ENCODE measurements at regions not wholly inside any gene's neighbourhood (a gene's known extent, or its start where the extent isn't known, plus 50 kb on each side); places are given as distances from the start of the nearest gene placed in this dataset.

- TF ChIP-seq, protein P1, sequence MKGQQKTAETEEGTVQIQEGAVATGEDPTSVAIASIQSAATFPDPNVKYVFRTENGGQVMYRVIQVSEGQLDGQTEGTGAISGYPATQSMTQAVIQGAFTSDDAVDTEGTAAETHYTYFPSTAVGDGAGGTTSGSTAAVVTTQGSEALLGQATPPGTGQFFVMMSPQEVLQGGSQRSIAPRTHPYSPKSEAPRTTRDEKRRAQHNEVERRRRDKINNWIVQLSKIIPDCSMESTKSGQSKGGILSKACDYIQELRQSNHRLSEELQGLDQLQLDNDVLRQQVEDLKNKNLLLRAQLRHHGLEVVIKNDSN (IDR thresholded peaks at IDR 0.05), result no peak
- TF ChIP-seq CEBPB (IDR thresholded peaks at IDR 0.05) (no peak), MAX (IDR thresholded peaks at IDR 0.05) (no peak), EGR1 (IDR thresholded peaks at IDR 0.05) (no peak), RAD21 (IDR thresholded peaks at IDR 0.05; ENCODE audit: low read depth) (no peak), ZBTB7A (IDR thresholded peaks at IDR 0.05; ENCODE audit: low read depth) (no peak), TCF12 (IDR thresholded peaks at IDR 0.05; ENCODE audit: low read depth) (no peak), TEAD4 (IDR thresholded peaks at IDR 0.05) (no peak), EP300 (IDR thresholded peaks at IDR 0.05; ENCODE audit: borderline replicate concordance) (no peak), CREB1 (IDR thresholded peaks at IDR 0.05; ENCODE audit: low read depth) (no peak)
Observed at GRCh38 chr13:103356226-103356864, 290.1 kb upstream of the SLC10A2 start.

GRCh38 chr13:103354171-103354570 is 288.0 kb upstream of the SLC10A2 start:
- TF ChIP-seq CREB1 (IDR thresholded peaks at IDR 0.05; ENCODE audit: low read depth) (no peak), CEBPB (IDR thresholded peaks at IDR 0.05) (no peak), RAD21 (IDR thresholded peaks at IDR 0.05; ENCODE audit: low read depth) (no peak), REST (IDR thresholded peaks at IDR 0.05; ENCODE audit: low read depth) (no peak), NFIC (IDR thresholded peaks at IDR 0.05) (no peak), MAX (IDR thresholded peaks at IDR 0.05) (no peak), EGR1 (IDR thresholded peaks at IDR 0.05) (no peak), FOXM1 (IDR thresholded peaks at IDR 0.05; ENCODE audit: borderline replicate concordance, low read depth) (no peak), TAF1 (IDR thresholded peaks at IDR 0.05; ENCODE audit: low read depth) (no peak), TEAD4 (IDR thresholded peaks at IDR 0.05) (no peak), ZBTB7A (IDR thresholded peaks at IDR 0.05; ENCODE audit: low read depth) (no peak), EP300 (IDR thresholded peaks at IDR 0.05; ENCODE audit: borderline replicate concordance) (no peak), YY1 (IDR thresholded peaks at IDR 0.05; ENCODE audit: low read depth) (no peak), TCF12 (IDR thresholded peaks at IDR 0.05; ENCODE audit: low read depth) (no peak)
- TF ChIP-seq, protein P1 (IDR thresholded peaks at IDR 0.05), result no peak

- TF ChIP-seq EP300 (IDR thresholded peaks at IDR 0.05; ENCODE audit: borderline replicate concordance) (no peak), YY1 (IDR thresholded peaks at IDR 0.05; ENCODE audit: low read depth) (no peak), MAX (IDR thresholded peaks at IDR 0.05) (no peak), CEBPB (IDR thresholded peaks at IDR 0.05) (no peak), ZBTB7A (IDR thresholded peaks at IDR 0.05; ENCODE audit: low read depth) (no peak), FOXM1 (IDR thresholded peaks at IDR 0.05; ENCODE audit: borderline replicate concordance, low read depth) (no peak)
- TF ChIP-seq, protein P1 (IDR thresholded peaks at IDR 0.05), result no peak
Observed at GRCh38 chr13:103351035-103351828, 285.0 kb upstream of the SLC10A2 start.

DNA sequence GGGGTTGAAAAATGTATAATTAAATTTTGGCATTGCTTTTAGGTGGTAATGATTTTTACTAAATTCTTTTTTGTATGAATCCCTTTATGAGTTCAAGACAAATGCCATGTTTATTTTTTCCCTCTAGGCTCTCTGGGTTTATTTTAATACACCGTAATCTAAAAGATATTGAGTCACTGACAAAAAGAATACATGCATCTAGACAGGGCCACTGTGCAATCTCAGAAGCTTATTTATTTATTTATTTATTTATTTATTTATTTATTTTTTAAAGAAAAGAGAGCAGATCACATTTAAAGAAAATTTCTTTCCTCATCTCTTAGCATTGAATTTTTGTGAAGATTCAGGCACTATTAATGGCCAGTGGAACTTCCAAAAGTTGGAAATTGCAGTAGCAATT is 283.9 kb upstream of the SLC10A2 start:
- TF ChIP-seq REST (IDR thresholded peaks at IDR 0.05; ENCODE audit: low read depth), result no peak
- TF ChIP-seq EGR1 (IDR thresholded peaks at IDR 0.05), result no peak

DNA sequence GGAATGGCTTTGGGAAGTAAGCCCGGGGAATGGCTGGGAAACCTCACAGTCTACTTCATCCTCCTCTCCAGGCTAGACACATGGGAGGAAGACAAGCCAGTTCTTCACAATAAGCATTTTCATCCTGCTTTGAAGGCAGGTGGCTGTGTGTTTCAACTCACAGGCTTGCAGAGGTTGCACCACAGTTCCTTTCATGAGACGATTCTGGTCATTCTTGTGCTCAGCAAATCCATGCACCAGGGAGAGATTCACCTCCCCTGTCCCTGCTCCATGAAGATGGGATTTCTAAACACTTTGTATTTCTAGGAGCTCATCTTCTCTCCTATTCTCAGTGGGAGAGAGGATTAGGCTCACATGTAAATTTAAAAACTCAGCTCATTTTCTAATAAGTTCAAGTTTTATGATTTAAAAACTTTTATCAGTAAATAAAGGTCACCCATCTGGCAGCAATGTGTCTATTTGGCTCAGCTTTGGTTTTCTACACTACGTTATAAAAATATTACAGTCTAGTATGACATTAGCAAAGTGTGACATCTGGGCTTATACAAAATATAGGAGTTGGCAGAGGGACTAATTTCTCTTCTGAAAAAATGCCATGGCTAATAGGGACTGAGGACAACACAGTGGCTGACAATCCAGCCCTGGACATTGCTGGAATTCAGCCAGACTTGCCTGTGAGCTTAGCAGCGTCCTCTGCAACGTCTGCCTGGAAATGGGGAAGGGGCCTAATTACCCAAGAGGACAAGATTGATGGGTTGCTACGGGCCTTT is 283.2 kb upstream of the SLC10A2 start:
- TF ChIP-seq ZBTB7A (IDR thresholded peaks at IDR 0.05; ENCODE audit: low read depth) (no peak), CREB1 (IDR thresholded peaks at IDR 0.05; ENCODE audit: low read depth) (no peak), TAF1 (IDR thresholded peaks at IDR 0.05; ENCODE audit: low read depth) (no peak), RAD21 (IDR thresholded peaks at IDR 0.05; ENCODE audit: low read depth) (no peak), EP300 (IDR thresholded peaks at IDR 0.05; ENCODE audit: borderline replicate concordance) (no peak), FOXM1 (IDR thresholded peaks at IDR 0.05; ENCODE audit: borderline replicate concordance, low read depth) (no peak), EGR1 (IDR thresholded peaks at IDR 0.05) (no peak), NFIC (IDR thresholded peaks at IDR 0.05) (no peak), TCF12 (IDR thresholded peaks at IDR 0.05; ENCODE audit: low read depth) (no peak), YY1 (IDR thresholded peaks at IDR 0.05; ENCODE audit: low read depth) (no peak), MAX (IDR thresholded peaks at IDR 0.05) (no peak), REST (IDR thresholded peaks at IDR 0.05; ENCODE audit: low read depth) (no peak), TEAD4 (IDR thresholded peaks at IDR 0.05) (no peak), CEBPB (IDR thresholded peaks at IDR 0.05) (no peak)
- TF ChIP-seq, protein P1 (IDR thresholded peaks at IDR 0.05), result no peak
